Activated T-helper 17 cell treated with anti-CD3 and anti-CD28 coated beads, Interleukin-2, amount 50 U/mL, for 72 hours (primary cell): ENCODE measurements at regions not wholly inside any gene's neighbourhood (a gene's known extent, or its start where the extent isn't known, plus 50 kb on each side); places are given as distances from the start of the nearest gene placed in this dataset.

ENCODE experiments used
- ATAC-seq: fragments of 150-1000 bp; cut with Tn5 transposase; replicated peaks from 2 replicates; pipeline ENCODE4 v1.10.0; 2021; ENCODE audit warnings: mild to moderate bottlenecking, moderate library complexity
- H3K27ac Mint-ChIP-seq: one replicate; pipeline ENCODE4 v1.8.0; 2022; ENCODE audit warnings: mixed read lengths
- H3K27me3 Mint-ChIP-seq: one replicate; pipeline ENCODE4 v1.8.0; 2022; ENCODE audit warnings: mixed read lengths
- H3K36me3 Mint-ChIP-seq: one replicate; pipeline ENCODE4 v1.8.0; 2022; ENCODE audit warnings: low read depth, mild to moderate bottlenecking, mixed read lengths
- H3K4me1 Mint-ChIP-seq: one replicate; pipeline ENCODE4 v1.8.0; 2022; ENCODE audit warnings: mixed read lengths
- H3K4me3 Mint-ChIP-seq: one replicate; pipeline ENCODE4 v1.8.0; 2022; ENCODE audit warnings: mild to moderate bottlenecking, mixed read lengths
- H3K9me3 Mint-ChIP-seq: one replicate; pipeline ENCODE4 v1.8.0; 2022; ENCODE audit warnings: mixed read lengths

- H3K4me1 Mint-ChIP-seq = peaks cover 4% of the 10 kb centered on the region
- H3K36me3 Mint-ChIP-seq = no peaks in the 10 kb centered on the region
- no peak overlapping the region for H3K27ac Mint-ChIP-seq
- no peak for ATAC-seq
- H3K27me3 Mint-ChIP-seq = no peaks in the 10 kb centered on the region
- H3K9me3 Mint-ChIP-seq = peaks cover 20% of the 10 kb centered on the region
- no peak overlapping the region for H3K4me3 Mint-ChIP-seq
Measured at GRCh38 chr2:4465671-4466070, 762.3 kb downstream of the DCDC2C start.

GRCh38 chr2:4475618-4476017 is 772.2 kb downstream of the DCDC2C start:
- Mint-ChIP-seq H3K27me3 (no peaks in the 10 kb centered on the region), H3K27ac (no peak overlapping the region), H3K36me3 (no peaks in the 10 kb centered on the region), H3K9me3 (peaks cover 15% of the 10 kb centered on the region), H3K4me1 (no peaks in the 10 kb centered on the region), H3K4me3 (no peak overlapping the region)
- ATAC-seq = no peak

GRCh38 chr2:4483050-4483449 is 779.7 kb downstream of the DCDC2C start:
- Mint-ChIP-seq H3K4me1 (no peaks in the 10 kb centered on the region), H3K27ac (no peak overlapping the region), H3K9me3 (peaks cover 20% of the 10 kb centered on the region), H3K4me3 (no peak overlapping the region), H3K36me3 (no peaks in the 10 kb centered on the region), H3K27me3 (no peaks in the 10 kb centered on the region)
- ATAC-seq = no peak

- ATAC-seq = no peak
- Mint-ChIP-seq H3K27ac (no peak overlapping the region), H3K9me3 (peaks cover 19% of the 10 kb centered on the region), H3K36me3 (no peaks in the 10 kb centered on the region), H3K4me3 (no peak overlapping the region), H3K27me3 (no peaks in the 10 kb centered on the region), H3K4me1 (no peaks in the 10 kb centered on the region)
Measured at GRCh38 chr2:4486971-4487370, 783.6 kb downstream of the DCDC2C start.

- no peak for ATAC-seq
- Mint-ChIP-seq H3K4me3 (no peak overlapping the region), H3K27ac (no peak overlapping the region), H3K36me3 (no peaks in the 10 kb centered on the region), H3K4me1 (no peaks in the 10 kb centered on the region), H3K27me3 (no peaks in the 10 kb centered on the region), H3K9me3 (no peaks in the 10 kb centered on the region)
Measured at GRCh38 chr2:4499316-4500030, 796.1 kb downstream of the DCDC2C start.

DNA sequence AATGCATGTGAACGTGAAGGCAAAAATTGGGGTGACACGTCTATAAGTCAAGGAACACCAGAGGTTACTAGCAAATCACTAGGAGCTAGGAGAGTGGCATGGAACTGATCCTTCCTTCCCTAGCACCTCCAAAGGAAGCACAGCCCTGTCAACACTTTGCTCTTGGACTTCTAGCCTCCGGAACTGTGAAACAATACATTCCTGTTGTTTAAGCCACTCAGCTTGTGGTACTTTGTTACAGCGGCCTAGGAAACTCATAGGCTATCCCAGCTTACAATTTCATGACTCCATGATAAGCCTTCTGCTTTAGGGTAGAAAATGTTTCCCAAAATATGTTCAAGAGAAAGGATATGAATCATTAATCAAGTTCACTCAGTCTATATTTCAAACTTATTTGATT is 798.1 kb downstream of the DCDC2C start:
- H3K4me3 Mint-ChIP-seq = no peak overlapping the region
- H3K36me3 Mint-ChIP-seq = no peaks in the 10 kb centered on the region
- H3K27ac Mint-ChIP-seq = no peak overlapping the region
- no peaks in the 10 kb centered on the region for H3K27me3 Mint-ChIP-seq
- no peaks in the 10 kb centered on the region for H3K4me1 Mint-ChIP-seq
- H3K9me3 Mint-ChIP-seq = no peaks in the 10 kb centered on the region
- ATAC-seq = no peak

GRCh38 chr2:4502230-4502843 is 799.0 kb downstream of the DCDC2C start:
- Mint-ChIP-seq H3K4me3 (no peak overlapping the region), H3K27ac (no peak overlapping the region), H3K36me3 (no peaks in the 10 kb centered on the region), H3K9me3 (peaks cover 3% of the 10 kb centered on the region), H3K27me3 (no peaks in the 10 kb centered on the region), H3K4me1 (no peaks in the 10 kb centered on the region)
- ATAC-seq = no peak

DNA sequence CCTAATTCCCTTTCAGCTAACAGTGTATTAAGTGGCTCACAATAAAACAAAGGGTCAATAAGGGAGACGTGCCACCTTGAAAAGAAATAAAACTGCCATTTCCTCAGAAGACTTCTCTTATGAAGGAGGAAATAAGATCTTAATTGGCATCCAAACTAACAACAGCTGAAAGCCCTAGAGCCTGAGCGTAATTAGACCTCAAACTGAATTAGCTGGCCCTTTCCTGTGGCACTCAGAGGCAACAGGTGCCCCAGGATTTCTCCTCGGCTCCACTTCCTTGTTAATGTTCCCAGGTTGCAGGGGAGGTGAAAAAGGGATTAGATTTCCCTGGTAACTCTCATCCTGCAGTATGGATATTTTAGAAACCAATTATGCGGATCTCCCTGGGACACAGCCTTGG is 804.3 kb downstream of the DCDC2C start:
- H3K4me3 Mint-ChIP-seq = no peak overlapping the region
- no peak for ATAC-seq
- H3K27ac Mint-ChIP-seq = no peak overlapping the region
- no peaks in the 10 kb centered on the region for H3K27me3 Mint-ChIP-seq
- H3K36me3 Mint-ChIP-seq = no peaks in the 10 kb centered on the region
- no peaks in the 10 kb centered on the region for H3K4me1 Mint-ChIP-seq
- H3K9me3 Mint-ChIP-seq = peaks cover 20% of the 10 kb centered on the region

DNA sequence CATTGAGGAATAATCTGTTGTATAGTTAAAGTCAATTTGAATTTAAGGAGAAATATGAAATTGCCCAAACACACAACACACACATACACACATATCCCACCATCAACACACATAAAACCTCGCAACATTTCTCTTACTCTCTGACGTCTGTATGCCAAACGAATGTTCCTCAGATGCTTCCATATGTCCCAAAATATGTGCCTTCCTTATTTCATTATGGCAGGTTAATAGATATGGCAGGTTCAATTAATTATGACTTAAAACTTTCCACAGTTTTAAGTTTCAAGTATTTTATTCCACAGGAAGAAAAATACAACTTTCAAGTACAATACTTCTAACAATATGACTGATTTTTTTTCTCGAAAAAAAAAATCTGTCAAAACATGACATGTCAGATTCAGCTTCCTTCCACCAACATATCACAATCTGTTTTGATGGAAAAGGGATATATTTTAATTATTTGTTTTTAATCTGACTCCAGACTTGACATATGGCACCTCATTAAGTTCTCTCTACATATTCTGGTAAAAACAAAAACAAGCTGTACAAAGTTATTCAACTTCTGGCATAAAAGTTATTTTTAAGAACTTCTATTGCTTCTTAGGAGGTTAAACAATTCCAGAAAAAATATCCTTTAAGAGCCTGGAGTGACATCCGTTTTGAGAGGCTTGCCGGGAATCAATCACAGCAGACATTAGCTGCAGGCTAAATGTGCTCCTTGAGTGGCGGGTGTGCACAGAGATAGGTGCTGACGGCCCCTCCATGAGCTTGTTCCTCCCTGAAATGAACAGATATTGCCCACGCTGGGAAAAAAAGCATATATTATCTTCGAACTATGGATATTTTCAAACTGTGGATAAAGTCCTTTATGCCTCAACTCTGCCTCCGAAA is 812.7 kb downstream of the DCDC2C start:
- H3K4me1 Mint-ChIP-seq = no peaks in the 10 kb centered on the region
- H3K4me3 Mint-ChIP-seq = no peak overlapping the region
- no peaks in the 10 kb centered on the region for H3K36me3 Mint-ChIP-seq
- H3K27ac Mint-ChIP-seq = no peak overlapping the region
- no peak for ATAC-seq
- no peaks in the 10 kb centered on the region for H3K27me3 Mint-ChIP-seq
- H3K9me3 Mint-ChIP-seq = peaks cover 14% of the 10 kb centered on the region

GRCh38 chr2:4518596-4518995 is 815.2 kb downstream of the DCDC2C start:
- Mint-ChIP-seq H3K4me1 (no peaks in the 10 kb centered on the region), H3K36me3 (no peaks in the 10 kb centered on the region), H3K27ac (no peak overlapping the region), H3K9me3 (peaks cover 4% of the 10 kb centered on the region), H3K27me3 (no peaks in the 10 kb centered on the region), H3K4me3 (no peak overlapping the region)
- ATAC-seq = no peak

DNA sequence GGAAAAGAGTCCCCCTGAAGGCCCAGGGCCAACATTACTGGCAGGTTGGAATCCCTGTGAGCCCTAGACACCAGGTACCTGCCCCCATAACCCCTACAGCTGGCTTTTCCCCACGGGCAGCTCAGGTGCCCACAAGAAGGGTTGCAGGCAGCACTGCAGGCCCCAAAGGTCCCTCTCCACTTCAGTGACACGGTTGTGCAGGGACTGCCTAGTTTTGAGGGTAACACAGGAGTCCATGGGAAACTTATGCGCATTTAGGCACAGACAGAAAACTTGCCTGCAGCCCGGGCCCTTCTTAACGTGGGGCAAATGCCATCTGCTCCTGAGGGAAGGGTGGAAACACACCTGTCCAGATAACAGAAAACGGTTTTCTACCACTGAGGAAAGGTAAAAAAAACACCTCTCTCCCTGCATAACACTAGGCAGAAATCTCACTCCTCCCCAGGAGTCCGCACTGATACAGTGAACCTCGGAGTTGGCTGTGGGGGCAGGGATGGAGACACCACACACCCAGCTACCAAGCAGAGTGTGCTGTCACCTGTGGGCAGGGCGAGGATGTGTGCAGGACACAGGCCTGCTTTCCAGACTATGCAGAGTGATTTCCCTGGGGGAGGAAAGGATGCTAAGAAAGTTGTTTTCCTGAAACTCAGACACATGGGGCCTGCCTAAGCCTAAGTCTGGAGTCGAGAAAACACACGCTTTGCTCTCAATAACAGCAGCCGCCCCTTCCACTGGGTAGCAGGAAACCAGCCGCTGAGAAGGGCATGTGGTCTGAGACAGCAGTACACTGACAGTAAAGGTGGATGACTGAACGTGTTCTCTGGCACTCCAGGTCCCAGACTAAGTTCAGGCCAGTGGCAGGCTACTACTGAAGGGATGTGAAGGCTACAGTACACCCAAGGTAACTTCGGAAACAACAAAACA is 819.4 kb downstream of the DCDC2C start:
- no peaks in the 10 kb centered on the region for H3K36me3 Mint-ChIP-seq
- no peak overlapping the region for H3K4me3 Mint-ChIP-seq
- no peaks in the 10 kb centered on the region for H3K9me3 Mint-ChIP-seq
- H3K27ac Mint-ChIP-seq = no peak overlapping the region
- H3K4me1 Mint-ChIP-seq = no peaks in the 10 kb centered on the region
- no peak for ATAC-seq
- H3K27me3 Mint-ChIP-seq = no peaks in the 10 kb centered on the region

- no peaks in the 10 kb centered on the region for H3K4me1 Mint-ChIP-seq
- no peak for ATAC-seq
Measured at GRCh38 chr2:4527416-4527815, 824.0 kb downstream of the DCDC2C start.

DNA sequence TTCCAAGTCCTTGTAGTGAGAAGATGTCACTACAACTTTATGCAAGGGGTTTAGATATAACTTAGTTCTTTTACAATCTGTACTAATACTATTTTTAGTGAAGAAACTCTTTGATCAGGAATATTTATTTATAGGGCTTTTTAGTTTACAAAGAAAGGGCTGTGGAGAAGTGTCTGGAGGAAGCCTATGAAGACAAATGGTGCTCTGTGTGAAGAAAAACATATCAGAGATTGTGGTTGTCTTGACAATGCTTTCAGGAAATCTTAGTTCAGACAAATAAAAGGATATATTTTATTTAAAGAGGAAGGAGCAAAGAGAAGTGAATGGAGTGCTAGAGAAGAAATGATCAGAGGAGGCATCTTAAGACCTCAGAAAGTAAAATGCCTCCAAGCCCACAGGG is 824.9 kb downstream of the DCDC2C start:
- Mint-ChIP-seq H3K36me3 (no peaks in the 10 kb centered on the region), H3K9me3 (peaks cover 4% of the 10 kb centered on the region), H3K4me3 (no peak overlapping the region), H3K4me1 (no peaks in the 10 kb centered on the region), H3K27ac (no peak overlapping the region), H3K27me3 (no peaks in the 10 kb centered on the region)
- ATAC-seq = no peak

More at GRCh38 chr2:4527416-4527815, 824.0 kb downstream of the DCDC2C start:
- no peaks in the 10 kb centered on the region for H3K27me3 Mint-ChIP-seq
- peaks cover 4% of the 10 kb centered on the region for H3K9me3 Mint-ChIP-seq
- no peaks in the 10 kb centered on the region for H3K36me3 Mint-ChIP-seq
- no peak overlapping the region for H3K4me3 Mint-ChIP-seq
- H3K27ac Mint-ChIP-seq = no peak overlapping the region

DNA sequence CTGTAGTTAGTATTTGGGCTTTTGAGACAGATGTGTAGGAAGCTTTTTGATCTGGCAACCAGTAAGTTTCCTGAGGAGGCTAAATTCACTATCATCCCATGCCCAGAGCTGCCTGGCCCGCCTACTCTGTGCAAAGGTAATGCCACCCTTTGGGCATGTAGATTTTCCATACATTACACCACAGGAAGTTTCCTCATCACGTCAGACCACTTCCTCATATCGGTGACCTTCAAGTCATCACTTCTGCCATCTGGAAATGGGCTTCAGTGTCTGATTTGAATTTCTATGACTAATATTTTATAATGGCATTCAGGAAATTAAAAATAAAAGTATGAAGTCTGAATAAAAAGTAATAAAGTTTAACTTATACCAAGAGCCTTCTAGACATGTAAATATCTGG is 825.4 kb downstream of the DCDC2C start:
- no peaks in the 10 kb centered on the region for H3K4me1 Mint-ChIP-seq
- H3K9me3 Mint-ChIP-seq = peaks cover 8% of the 10 kb centered on the region
- no peak for ATAC-seq
- no peaks in the 10 kb centered on the region for H3K27me3 Mint-ChIP-seq
- no peak overlapping the region for H3K4me3 Mint-ChIP-seq
- H3K27ac Mint-ChIP-seq = no peak overlapping the region
- H3K36me3 Mint-ChIP-seq = no peaks in the 10 kb centered on the region
